GM12878 (cell line): ENCODE measurements at regions not wholly inside any gene's neighbourhood (a gene's known extent, or its start where the extent isn't known, plus 50 kb on each side); places are given as distances from the start of the nearest gene placed in this dataset.

Source experiments
- ATAC-seq: fragments of 200-7000 bp; cut with Tn5 transposase; 3 replicates; pipeline ENCODE4 v1.9.1; 2020; ENCODE audit warnings: mild to moderate bottlenecking, moderate library complexity
- BruUV-seq: library from RNA; stranded (reverse); fragments of 400-500 nt; replicated peaks from 2 replicates; lab custom pipeline; 2021; lab: Mats Ljungman, UMichigan
- CTCF ChIA-PET: fragments of 300-600 bp; sonication (Branson Sonifier 250); formaldehyde crosslinking; extraction: SDS; loops from one replicate; lab custom pipeline; 2021; ENCODE audit warnings: inconsistent platforms; lab: Yijun Ruan, JAX
- POLR2A ChIA-PET: fragments of 350-600 bp; formaldehyde crosslinking; extraction: SDS; loops from one replicate; lab custom pipeline; 2021; ENCODE audit warnings: inconsistent platforms; lab: Charles Lee
- RAD21 ChIA-PET: fragments of 300-600 bp; sonication (Branson Sonifier 250); formaldehyde crosslinking; loops from one replicate; lab custom pipeline; 2023; ENCODE audit warnings: antibody characterized with exemption; ENCODE audit not compliant: unreplicated experiment; lab: Charles Lee
- SMC1A ChIA-PET: fragments of 300-600 bp; sonication (Branson Sonifier 250); formaldehyde crosslinking; loops from one replicate; lab custom pipeline; 2023; ENCODE audit not compliant: unreplicated experiment, uncharacterized antibody; lab: Charles Lee
- DNase-seq: peaks from one replicate; pipeline ENCODE4 v3.0.0-alpha.2; 2011; ENCODE audit warnings: low read depth, low spot score
- FAIRE-seq: peaks from 3 replicates; lab custom pipeline; 2011; peaks lifted over from hg19 to GRCh38; lab: Jason Lieb, UNC
- H2AFZ ChIP-seq: 2 replicates; pipeline ENCODE4 v1.6.0; 2011; ENCODE audit warnings: low read depth, low read length, control low read depth; ENCODE audit not compliant: control insufficient read depth
- H3K27ac ChIP-seq: 2 replicates; pipeline ENCODE4 v1.5.1; 2011; ENCODE audit warnings: control low read depth; ENCODE audit not compliant: control insufficient read depth, insufficient read depth
- H3K27me3 ChIP-seq, 2 experiments: replicated peaks in 1 of 2; 2 replicates each; pipeline versions ENCODE4 v1.6.0 to v1.6.1; 2011; ENCODE audit warnings: low read length in 1 of 2; ENCODE audit not compliant: control insufficient read depth in 2 of 2, insufficient read depth in 2 of 2
- H3K36me3 ChIP-seq, 2 experiments: 2 replicates each; pipeline ENCODE4 v1.5.1; 2011; ENCODE audit warnings: low read length in 1 of 2; ENCODE audit not compliant: control insufficient read depth in 2 of 2, insufficient read depth in 2 of 2
- H3K4me1 ChIP-seq: 2 replicates; pipeline ENCODE4 v1.6.1; 2011; ENCODE audit warnings: mild to moderate bottlenecking, low read length, moderate library complexity, mixed read lengths; ENCODE audit not compliant: control insufficient read depth, insufficient read depth
- H3K4me2 ChIP-seq: 2 replicates; pipeline ENCODE4 v1.6.0; 2011; ENCODE audit warnings: control low read depth; ENCODE audit not compliant: control insufficient read depth, insufficient read depth
- H3K4me3 ChIP-seq: fragments of 200-600 bp; sonication (generic); 2 replicates; pipeline ENCODE4 v1.5.1; 2016
- H3K79me2 ChIP-seq: 2 replicates; pipeline ENCODE4 v1.6.0; 2011; ENCODE audit warnings: low read length; ENCODE audit not compliant: control insufficient read depth, insufficient read depth
- H3K9ac ChIP-seq: 2 replicates; pipeline ENCODE4 v1.8.0; 2011; ENCODE audit warnings: low read length, control low read depth, mixed read lengths; ENCODE audit not compliant: control insufficient read depth, insufficient read depth
- H3K9me3 ChIP-seq: replicated peaks from 3 replicates; pipeline ENCODE4 v1.5.1; 2011; ENCODE audit warnings: mild to moderate bottlenecking, low read length; ENCODE audit not compliant: control insufficient read depth, insufficient read depth
- H4K20me1 ChIP-seq: 2 replicates; pipeline ENCODE4 v1.6.0; 2011; ENCODE audit not compliant: control insufficient read depth, insufficient read depth
- ATF7 ChIP-seq: fragments of 450-650 bp; IDR thresholded peaks from 2 replicates; pipeline ENCODE4 v1.6.1; 2016; ENCODE audit warnings: low read depth, mild to moderate bottlenecking
- CBFB ChIP-seq: IDR thresholded peaks from 2 replicates; pipeline ENCODE4 v1.6.1; 2016; ENCODE audit warnings: antibody characterized with exemption, low read depth
- CHD1 ChIP-seq: IDR thresholded peaks from 2 replicates; pipeline ENCODE4 v1.6.1; 2012; ENCODE audit warnings: low read depth, low read length, improper control_type of control experiment
- CREM ChIP-seq: IDR thresholded peaks from 2 replicates; pipeline ENCODE4 v1.6.1; 2014; ENCODE audit warnings: antibody characterized with exemption, low read depth
- DPF2 ChIP-seq: fragments of 450-650 bp; IDR thresholded peaks from 2 replicates; pipeline ENCODE4 v1.6.1; 2017; ENCODE audit warnings: mild to moderate bottlenecking
- KAT2A ChIP-seq: conservative IDR thresholded peaks from 2 replicates; pipeline ENCODE4 v1.6.1; 2011; ENCODE audit warnings: low read depth, low read length; ENCODE audit not compliant: control insufficient read depth
- PBX3 ChIP-seq: IDR thresholded peaks from 2 replicates; pipeline ENCODE4 v1.6.1; 2011; ENCODE audit warnings: mild to moderate bottlenecking, low read depth, low read length, moderate library complexity; ENCODE audit not compliant: insufficient replicate concordance
- STAT1 ChIP-seq: fragments of 450-650 bp; conservative IDR thresholded peaks from 2 replicates; pipeline ENCODE4 v1.6.1; 2014; ENCODE audit warnings: antibody characterized with exemption, mild to moderate bottlenecking
- SUZ12 ChIP-seq: fragments of 200-600 bp; sonication (generic); IDR thresholded peaks from one replicate; pipeline ENCODE4 v1.6.1; 2018; ENCODE audit warnings: antibody characterized with exemption, mild to moderate bottlenecking; ENCODE audit not compliant: unreplicated experiment
- TCF12 ChIP-seq: IDR thresholded peaks from 2 replicates; pipeline ENCODE4 v1.6.1; 2011; ENCODE audit warnings: low read depth, mild to moderate bottlenecking, low read length
- TCF7 ChIP-seq: IDR thresholded peaks from 2 replicates; pipeline ENCODE4 v1.6.1; 2014; ENCODE audit warnings: antibody characterized with exemption, borderline replicate concordance
- ZNF274 ChIP-seq: IDR thresholded peaks from one replicate; pipeline ENCODE4 v1.8.0; 2011; ENCODE audit not compliant: insufficient read length, insufficient read depth
- ZNF384 ChIP-seq: IDR thresholded peaks from 2 replicates; pipeline ENCODE4 v1.6.1; 2012; ENCODE audit warnings: low read depth, mild to moderate bottlenecking, low read length, improper control_type of control experiment, borderline replicate concordance
- whole genome bisulfite sequencing: methylation state at CpG from one replicate; pipeline ENCODE4 v1.1.6; 2016; ENCODE audit warnings: low lambda C conversion rate; ENCODE audit not compliant: insufficient replicate concordance, insufficient coverage; ENCODE audit errors: missing lambda C conversion rate; 5-methylcytosine and 5-hydroxymethylcytosine counted together
- in situ Hi-C: fragments of 300-500 bp; cut with MboI; formaldehyde crosslinking; loops from 9 replicates; pipeline ENCODE4 v1.14.3; 2018; ENCODE audit warnings: mixed read lengths
- intact Hi-C: fragments of 100-400 bp; cut with micrococcal nuclease; formaldehyde crosslinking; loops from one replicate; pipeline ENCODE4 v1.14.2; 2022; ENCODE audit not compliant: unreplicated experiment
- TF ChIP-seq, protein P1 (sequence below): IDR thresholded peaks from 2 replicates; pipeline ENCODE4 v1.6.1; 2011; ENCODE audit warnings: low read depth, mild to moderate bottlenecking, low read length, moderate library complexity, borderline replicate concordance; ENCODE audit errors: extremely low read depth
- TF ChIP-seq, protein P2 (sequence below): IDR thresholded peaks from 2 replicates; pipeline ENCODE4 v1.6.1; 2012; ENCODE audit warnings: mild to moderate bottlenecking, low read depth, low read length

GRCh38 chr3:5069627-5070026, 52.5 kb upstream of the ARL8B start:
- in situ Hi-C loops: loop anchor here (10.0 kb wide), 1 partner anchor 715 kb away; no protein-coding TSS in a partner anchor
- intact Hi-C loops: no loop called here

DNA sequence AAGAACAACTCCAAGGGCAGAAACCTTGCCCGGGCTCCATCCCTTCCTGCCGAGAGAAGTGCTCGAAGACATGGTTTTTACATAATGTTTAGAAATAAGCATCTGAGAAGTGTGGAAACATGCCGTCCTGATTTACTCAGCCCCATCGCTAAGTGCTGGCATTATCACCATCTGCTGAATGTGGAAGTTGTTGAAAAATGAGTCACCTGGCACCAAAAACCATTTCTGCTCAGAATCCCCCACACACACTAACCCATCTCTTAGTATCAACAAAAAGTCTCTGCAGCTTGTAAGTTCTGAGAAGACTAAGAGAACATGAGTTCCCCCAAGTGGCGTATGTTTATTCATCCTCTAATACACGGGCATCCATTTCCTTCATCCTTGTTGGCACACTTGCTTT, 51.0 kb upstream of the ARL8B start:
- CTCF ChIA-PET: no interaction called here
- BruUV-seq: no TSS peak
- Histone ChIP-seq H3K27ac (no peak overlapping the region), H3K9me3 (no peaks in the 10 kb centered on the region), H3K27me3 (peaks cover 0 to 2% of the 10 kb centered on the region in 2 experiments; a peak in 2 of 4 replicates), H2AFZ (no peak overlapping the region), H4K20me1 (no peaks in the 10 kb centered on the region), H3K4me2 (no peak overlapping the region), H3K4me1 (no peaks in the 10 kb centered on the region), H3K9ac (no peak overlapping the region), H3K36me3 (no peaks in the 10 kb centered on the region), H3K4me3 (no peak overlapping the region), H3K79me2 (no peaks in the 10 kb centered on the region)
- WGBS: 51% methylated on average over 7 of the region's 7 CpGs
- POLR2A ChIA-PET: no interaction called here
- ATAC-seq: peak; percentile 43; the same call in 2 of the 3 replicates
- in situ Hi-C loops (no loop called here), intact Hi-C loops (no loop called here)
- no peak for DNase-seq
- FAIRE-seq: no peak
- RAD21 ChIA-PET: no interaction called here
- SMC1A ChIA-PET: no interaction called here
- TF ChIP-seq KAT2A (no peak), PBX3 (no peak), ZNF384 (no peak), CHD1 (no peak), CREM (no peak), ATF7 (no peak), ZNF274 (no peak), DPF2 (no peak), SUZ12 (no peak)
- TF ChIP-seq, protein P1, sequence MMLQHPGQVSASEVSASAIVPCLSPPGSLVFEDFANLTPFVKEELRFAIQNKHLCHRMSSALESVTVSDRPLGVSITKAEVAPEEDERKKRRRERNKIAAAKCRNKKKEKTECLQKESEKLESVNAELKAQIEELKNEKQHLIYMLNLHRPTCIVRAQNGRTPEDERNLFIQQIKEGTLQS: no peak
- TF ChIP-seq, protein P2, sequence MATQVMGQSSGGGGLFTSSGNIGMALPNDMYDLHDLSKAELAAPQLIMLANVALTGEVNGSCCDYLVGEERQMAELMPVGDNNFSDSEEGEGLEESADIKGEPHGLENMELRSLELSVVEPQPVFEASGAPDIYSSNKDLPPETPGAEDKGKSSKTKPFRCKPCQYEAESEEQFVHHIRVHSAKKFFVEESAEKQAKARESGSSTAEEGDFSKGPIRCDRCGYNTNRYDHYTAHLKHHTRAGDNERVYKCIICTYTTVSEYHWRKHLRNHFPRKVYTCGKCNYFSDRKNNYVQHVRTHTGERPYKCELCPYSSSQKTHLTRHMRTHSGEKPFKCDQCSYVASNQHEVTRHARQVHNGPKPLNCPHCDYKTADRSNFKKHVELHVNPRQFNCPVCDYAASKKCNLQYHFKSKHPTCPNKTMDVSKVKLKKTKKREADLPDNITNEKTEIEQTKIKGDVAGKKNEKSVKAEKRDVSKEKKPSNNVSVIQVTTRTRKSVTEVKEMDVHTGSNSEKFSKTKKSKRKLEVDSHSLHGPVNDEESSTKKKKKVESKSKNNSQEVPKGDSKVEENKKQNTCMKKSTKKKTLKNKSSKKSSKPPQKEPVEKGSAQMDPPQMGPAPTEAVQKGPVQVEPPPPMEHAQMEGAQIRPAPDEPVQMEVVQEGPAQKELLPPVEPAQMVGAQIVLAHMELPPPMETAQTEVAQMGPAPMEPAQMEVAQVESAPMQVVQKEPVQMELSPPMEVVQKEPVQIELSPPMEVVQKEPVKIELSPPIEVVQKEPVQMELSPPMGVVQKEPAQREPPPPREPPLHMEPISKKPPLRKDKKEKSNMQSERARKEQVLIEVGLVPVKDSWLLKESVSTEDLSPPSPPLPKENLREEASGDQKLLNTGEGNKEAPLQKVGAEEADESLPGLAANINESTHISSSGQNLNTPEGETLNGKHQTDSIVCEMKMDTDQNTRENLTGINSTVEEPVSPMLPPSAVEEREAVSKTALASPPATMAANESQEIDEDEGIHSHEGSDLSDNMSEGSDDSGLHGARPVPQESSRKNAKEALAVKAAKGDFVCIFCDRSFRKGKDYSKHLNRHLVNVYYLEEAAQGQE: no peak

More at GRCh38 chr3:5069627-5070026, 52.5 kb upstream of the ARL8B start:
- H3K4me2 ChIP-seq: no peak overlapping the region
- peaks cover 0 to 2% of the 10 kb centered on the region in 2 experiments; a peak in 2 of 4 replicates for H3K27me3 ChIP-seq
- POLR2A ChIA-PET: no interaction called here
- RAD21 ChIA-PET: no interaction called here
- no peak overlapping the region for H3K9ac ChIP-seq
- H3K36me3 ChIP-seq: no peaks in the 10 kb centered on the region
- SMC1A ChIA-PET: interaction anchor here (0.7 to 1.1 kb wide), 2 partner anchors 11 to 272 kb away, joined by 3 read pairs; no protein-coding TSS in a partner anchor
- no peaks in the 10 kb centered on the region for H4K20me1 ChIP-seq
- 2% methylated on average over 2 of the region's 2 CpGs for WGBS
- ATAC-seq (no peak), DNase-seq (no peak), FAIRE-seq (no peak)
- no peaks in the 10 kb centered on the region for H3K4me1 ChIP-seq
- TF ChIP-seq STAT1 (no peak), TCF7 (no peak), CBFB (no peak), TCF12 (no peak)
- TF ChIP-seq, all 136 proteins: peak for 0
- BruUV-seq: no TSS peak
- Histone ChIP-seq H3K4me3 (no peak overlapping the region), H3K27ac (no peak overlapping the region), H3K79me2 (no peaks in the 10 kb centered on the region), H3K9me3 (no peaks in the 10 kb centered on the region), H2AFZ (no peak overlapping the region)
- CTCF ChIA-PET: interaction anchor here (1.3 kb wide), 1 partner anchor 358 kb away, joined by 3 read pairs; no protein-coding TSS in a partner anchor
